Activated CD4-positive, alpha-beta T cell treated with anti-CD3 and anti-CD28 coated beads, Interleukin-2, amount 50 U/mL, for 1 hour (primary cell): ENCODE measurements at regions not wholly inside any gene's neighbourhood (a gene's known extent, or its start where the extent isn't known, plus 50 kb on each side); places are given as distances from the start of the nearest gene placed in this dataset.

Experiments
- DNase-seq: peaks from one replicate; pipeline ENCODE4 v3.0.0-alpha.2; 2020

GRCh38 chr13:73223372-73223781 is 164.6 kb downstream of the KLF5 start:
- no peak for DNase-seq

- no peak for DNase-seq
These were observed 164.0 kb downstream of the KLF5 start for GRCh38 chr13:73222627-73223305.

GRCh38 chr13:73220966-73221720 is 162.3 kb downstream of the KLF5 start:
- no peak for DNase-seq

GRCh38 chr13:73218181-73218580 is 159.4 kb downstream of the KLF5 start:
- no peak for DNase-seq

GRCh38 chr13:73216381-73216831 is 157.6 kb downstream of the KLF5 start:
- no peak for DNase-seq

- no peak for DNase-seq
These were observed 157.0 kb downstream of the KLF5 start for GRCh38 chr13:73215823-73216222.

GRCh38 chr13:73212482-73212881 is 153.7 kb downstream of the KLF5 start:
- no peak for DNase-seq

- no peak for DNase-seq
These were observed 151.5 kb downstream of the KLF5 start for GRCh38 chr13:73210218-73210883.

GRCh38 chr13:73204952-73205351 is 146.1 kb downstream of the KLF5 start:
- DNase-seq = no peak

GRCh38 chr13:73201626-73202025 is 142.8 kb downstream of the KLF5 start:
- no peak for DNase-seq

- DNase-seq = no peak
These were observed 140.2 kb downstream of the KLF5 start for GRCh38 chr13:73198991-73199411.

GRCh38 chr13:73195091-73195490 is 136.3 kb downstream of the KLF5 start:
- no peak for DNase-seq

- DNase-seq = no peak
These were observed 135.5 kb downstream of the KLF5 start for GRCh38 chr13:73194310-73194709.

- no peak for DNase-seq
These were observed 134.7 kb downstream of the KLF5 start for GRCh38 chr13:73193554-73193953.

GRCh38 chr13:73190477-73190876 is 131.7 kb downstream of the KLF5 start:
- DNase-seq = no peak

GRCh38 chr13:73189776-73190175 is 131.0 kb downstream of the KLF5 start:
- no peak for DNase-seq

GRCh38 chr13:73189362-73189761 is 130.6 kb downstream of the KLF5 start:
- no peak for DNase-seq

GRCh38 chr13:73187106-73187505 is 128.3 kb downstream of the KLF5 start:
- DNase-seq = no peak

- DNase-seq = no peak
These were observed 121.0 kb downstream of the KLF5 start for GRCh38 chr13:73179650-73180274.

GRCh38 chr13:73177916-73178565 is 119.2 kb downstream of the KLF5 start:
- DNase-seq = no peak

GRCh38 chr13:73177017-73177416 is 118.2 kb downstream of the KLF5 start:
- DNase-seq = no peak

- DNase-seq = no peak
These were observed 115.8 kb downstream of the KLF5 start for GRCh38 chr13:73174521-73175010.
